ENCODE measurements at regions not wholly inside any gene's neighbourhood (a gene's known extent, or its start where the extent isn't known, plus 50 kb on each side); places are given as distances from the start of the nearest gene placed in this dataset.

DNA sequence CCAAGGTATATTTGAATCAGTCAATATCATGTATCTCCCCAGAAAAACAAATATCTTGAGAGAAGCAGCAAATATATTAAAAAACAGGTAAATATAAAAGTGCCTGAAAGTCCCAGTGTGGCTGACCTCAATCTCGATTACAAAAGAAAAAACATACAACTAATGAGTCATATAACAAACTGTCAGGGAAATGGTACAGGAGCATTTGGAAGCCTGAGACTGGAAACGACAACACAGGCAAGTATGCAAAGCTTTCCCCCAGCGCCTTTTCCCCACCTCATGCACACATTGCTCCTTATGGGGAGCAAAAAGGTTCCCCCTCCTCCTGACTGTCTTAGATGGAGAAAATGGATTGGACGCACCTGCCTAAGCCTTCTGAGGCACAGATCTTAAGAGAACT is 230.7 kb downstream of the TMX3 start:
- no peak for ATAC-seq
- Mint-ChIP-seq H3K4me3 (no peak overlapping the region), H3K4me1 (ENCODE audit: low read depth) (no peaks in the 10 kb centered on the region), H3K9me3 (no peaks in the 10 kb centered on the region), H3K36me3 (ENCODE audit: low read depth) (no peaks in the 10 kb centered on the region), H3K27ac (no peak overlapping the region), H3K27me3 (no peaks in the 10 kb centered on the region)
- TF ChIP-seq, protein P1, sequence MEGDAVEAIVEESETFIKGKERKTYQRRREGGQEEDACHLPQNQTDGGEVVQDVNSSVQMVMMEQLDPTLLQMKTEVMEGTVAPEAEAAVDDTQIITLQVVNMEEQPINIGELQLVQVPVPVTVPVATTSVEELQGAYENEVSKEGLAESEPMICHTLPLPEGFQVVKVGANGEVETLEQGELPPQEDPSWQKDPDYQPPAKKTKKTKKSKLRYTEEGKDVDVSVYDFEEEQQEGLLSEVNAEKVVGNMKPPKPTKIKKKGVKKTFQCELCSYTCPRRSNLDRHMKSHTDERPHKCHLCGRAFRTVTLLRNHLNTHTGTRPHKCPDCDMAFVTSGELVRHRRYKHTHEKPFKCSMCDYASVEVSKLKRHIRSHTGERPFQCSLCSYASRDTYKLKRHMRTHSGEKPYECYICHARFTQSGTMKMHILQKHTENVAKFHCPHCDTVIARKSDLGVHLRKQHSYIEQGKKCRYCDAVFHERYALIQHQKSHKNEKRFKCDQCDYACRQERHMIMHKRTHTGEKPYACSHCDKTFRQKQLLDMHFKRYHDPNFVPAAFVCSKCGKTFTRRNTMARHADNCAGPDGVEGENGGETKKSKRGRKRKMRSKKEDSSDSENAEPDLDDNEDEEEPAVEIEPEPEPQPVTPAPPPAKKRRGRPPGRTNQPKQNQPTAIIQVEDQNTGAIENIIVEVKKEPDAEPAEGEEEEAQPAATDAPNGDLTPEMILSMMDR (IDR thresholded peaks at IDR 0.05): no peak
- DNase-seq: no peak
- intact Hi-C loops (cut with micrococcal nuclease): no loop called here
- CTCF ChIA-PET: no interaction called here
- POLR2A ChIA-PET: no interaction called here

DNA sequence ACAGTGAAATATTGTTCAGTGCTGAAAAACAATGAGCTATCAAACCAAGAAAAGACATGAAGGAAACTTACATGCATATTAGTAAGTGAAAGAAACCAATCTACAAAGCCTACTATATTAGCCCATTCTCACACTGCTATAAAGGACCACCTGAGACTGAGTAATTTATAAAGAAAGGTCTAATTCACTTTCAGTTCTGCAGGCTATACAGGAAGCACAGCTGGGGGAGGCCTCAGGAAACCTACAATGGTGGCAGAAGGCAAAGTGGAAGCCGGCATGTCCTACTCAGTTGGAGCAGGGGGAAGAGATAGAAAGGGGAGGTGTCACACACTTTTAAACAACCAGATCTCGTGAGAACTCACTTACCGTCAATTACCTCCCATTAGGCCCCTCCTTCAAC is 232.1 kb downstream of the TMX3 start:
- DNase-seq: no peak
- Mint-ChIP-seq H3K4me1 (ENCODE audit: low read depth) (no peaks in the 10 kb centered on the region), H3K27ac (no peak overlapping the region), H3K4me3 (no peak overlapping the region), H3K27me3 (no peaks in the 10 kb centered on the region), H3K36me3 (ENCODE audit: low read depth) (no peaks in the 10 kb centered on the region), H3K9me3 (no peaks in the 10 kb centered on the region)
- ATAC-seq: no peak
- intact Hi-C loops (cut with micrococcal nuclease): no loop called here
- TF ChIP-seq, protein P1 (IDR thresholded peaks at IDR 0.05): no peak
- ChIA-PET CTCF (interaction anchor here (0.6 kb wide), 1 partner anchor 9 kb away, joined by 3 read pairs; no protein-coding TSS in a partner anchor), POLR2A (no interaction called here)

DNA sequence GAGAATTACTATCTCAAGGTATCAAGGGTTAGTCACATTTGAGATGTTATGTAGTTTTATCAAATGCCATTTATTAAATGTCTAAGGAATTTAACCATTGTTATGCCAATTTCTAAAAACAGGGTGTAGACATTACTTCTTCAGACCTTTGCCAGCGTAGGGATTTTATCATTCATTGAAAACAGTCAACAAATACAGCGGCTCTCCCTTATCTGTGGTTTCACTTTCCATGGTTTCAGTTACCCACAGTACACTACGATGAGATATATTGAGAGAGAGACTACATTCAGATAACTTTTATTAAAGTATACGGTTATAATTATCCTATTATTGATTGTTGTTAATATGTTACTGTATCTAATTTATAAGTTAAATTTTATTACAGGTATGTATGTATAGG is 234.7 kb downstream of the TMX3 start:
- Mint-ChIP-seq H3K36me3 (ENCODE audit: low read depth) (no peaks in the 10 kb centered on the region), H3K4me1 (ENCODE audit: low read depth) (no peaks in the 10 kb centered on the region), H3K27me3 (no peaks in the 10 kb centered on the region), H3K4me3 (no peak overlapping the region), H3K9me3 (no peaks in the 10 kb centered on the region), H3K27ac (no peak overlapping the region)
- intact Hi-C loops (cut with micrococcal nuclease): no loop called here
- DNase-seq (no peak), ATAC-seq (no peak)
- TF ChIP-seq, protein P1 (IDR thresholded peaks at IDR 0.05): no peak
- ChIA-PET CTCF (no interaction called here), POLR2A (no interaction called here)

DNA sequence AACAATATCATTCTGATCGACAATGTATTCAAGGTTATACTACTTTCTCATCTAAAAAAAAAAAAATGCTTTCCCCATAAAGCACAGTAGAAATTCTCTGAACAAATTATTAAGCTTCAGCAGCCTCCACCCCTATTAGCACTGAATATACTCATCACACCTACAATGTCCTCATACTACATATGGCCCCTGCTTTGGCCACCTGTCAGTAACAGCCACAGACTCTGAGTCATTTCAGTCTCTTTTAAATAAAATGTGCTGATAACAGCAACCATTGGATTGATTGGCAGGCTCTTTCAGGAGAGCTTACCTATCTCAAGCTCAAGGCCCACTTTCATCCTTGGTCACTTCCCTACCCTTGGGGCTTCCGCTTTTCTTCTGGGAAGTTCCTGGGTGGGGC is 236.7 kb downstream of the TMX3 start:
- ATAC-seq: no peak
- Mint-ChIP-seq H3K4me3 (no peak overlapping the region), H3K27me3 (no peaks in the 10 kb centered on the region), H3K4me1 (ENCODE audit: low read depth) (no peaks in the 10 kb centered on the region), H3K9me3 (no peaks in the 10 kb centered on the region), H3K36me3 (ENCODE audit: low read depth) (no peaks in the 10 kb centered on the region), H3K27ac (no peak overlapping the region)
- TF ChIP-seq, protein P1 (IDR thresholded peaks at IDR 0.05): no peak
- no peak for DNase-seq
- CTCF ChIA-PET: no interaction called here
- POLR2A ChIA-PET: interaction anchor here (0.6 kb wide), 1 partner anchor 297 kb away, joined by 3 read pairs; no protein-coding TSS in a partner anchor
- intact Hi-C loops (cut with micrococcal nuclease): no loop called here

DNA sequence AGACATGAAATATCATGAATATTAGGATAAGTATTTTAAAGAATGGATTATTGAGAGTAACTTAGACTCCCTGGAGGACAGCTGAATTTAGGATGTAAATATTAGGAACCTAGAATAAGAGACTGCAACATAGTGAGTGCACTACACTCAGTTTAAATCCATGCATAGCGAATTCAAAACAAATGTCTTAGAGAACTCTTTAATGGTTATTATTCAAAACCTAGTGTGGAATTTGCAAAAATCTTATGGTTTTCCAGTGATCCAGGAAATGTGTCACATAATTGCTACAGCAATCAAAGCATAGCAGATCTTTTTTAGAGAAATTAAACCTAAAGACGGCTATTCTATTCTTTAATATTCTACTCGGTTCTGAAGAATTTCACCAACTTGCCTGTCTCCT is 239.0 kb downstream of the TMX3 start:
- Mint-ChIP-seq H3K4me1 (ENCODE audit: low read depth) (no peaks in the 10 kb centered on the region), H3K36me3 (ENCODE audit: low read depth) (no peaks in the 10 kb centered on the region), H3K4me3 (no peak overlapping the region), H3K27ac (no peak overlapping the region), H3K9me3 (no peaks in the 10 kb centered on the region), H3K27me3 (no peaks in the 10 kb centered on the region)
- CTCF ChIA-PET: no interaction called here
- TF ChIP-seq, protein P1 (IDR thresholded peaks at IDR 0.05): no peak
- POLR2A ChIA-PET: no interaction called here
- intact Hi-C loops (cut with micrococcal nuclease): no loop called here
- DNase-seq (no peak), ATAC-seq (no peak)

All from activated CD8-positive, alpha-beta T cell treated with anti-CD3 and anti-CD28 coated beads for 36 hours (primary cell).